GM18499 (cell line): ENCODE measurements at regions not wholly inside any gene's neighbourhood (a gene's known extent, or its start where the extent isn't known, plus 50 kb on each side); places are given as distances from the start of the nearest gene placed in this dataset.

Source experiments
- ATAC-seq: cut with Tn5 transposase; IDR thresholded peaks from one replicate; pipeline ENCODE4 v1.9.1; 2021; ENCODE audit warnings: moderate number of reproducible peaks; ENCODE audit not compliant: insufficient read depth, unreplicated experiment

- ATAC-seq, result no peak
Observed at GRCh38 chr5:158320178-158320674, 461.3 kb upstream of the CLINT1 start.

- ATAC-seq, result no peak
Observed at GRCh38 chr5:158317507-158317906, 458.6 kb upstream of the CLINT1 start.

- no peak for ATAC-seq
Observed at GRCh38 chr5:158313733-158314464, 455.0 kb upstream of the CLINT1 start.

GRCh38 chr5:158313027-158313732 lies 454.2 kb upstream of the CLINT1 start:
- no peak for ATAC-seq

GRCh38 chr5:158309088-158309807 lies 450.3 kb upstream of the CLINT1 start:
- no peak for ATAC-seq

GRCh38 chr5:158308429-158309025 lies 449.6 kb upstream of the CLINT1 start:
- no peak for ATAC-seq

- ATAC-seq, result no peak
Observed at GRCh38 chr5:158305861-158306260, 446.9 kb upstream of the CLINT1 start.

GRCh38 chr5:158304607-158305006 lies 445.7 kb upstream of the CLINT1 start:
- no peak for ATAC-seq

- ATAC-seq, result no peak
Observed at GRCh38 chr5:158303883-158304282, 444.9 kb upstream of the CLINT1 start.

- no peak for ATAC-seq
Observed at GRCh38 chr5:158303275-158303674, 444.3 kb upstream of the CLINT1 start.

GRCh38 chr5:158302029-158302428 lies 443.1 kb upstream of the CLINT1 start:
- ATAC-seq, result no peak

GRCh38 chr5:158301186-158301585 lies 442.2 kb upstream of the CLINT1 start:
- ATAC-seq, result no peak

- no peak for ATAC-seq
Observed at GRCh38 chr5:158300256-158300655, 441.3 kb upstream of the CLINT1 start.

GRCh38 chr5:158297002-158297527 lies 438.1 kb upstream of the CLINT1 start:
- ATAC-seq, result no peak

- no peak for ATAC-seq
Observed at GRCh38 chr5:158294701-158295100, 435.8 kb upstream of the CLINT1 start.

- no peak for ATAC-seq
Observed at GRCh38 chr5:158292981-158293380, 434.0 kb upstream of the CLINT1 start.

- ATAC-seq, result no peak
Observed at GRCh38 chr5:158289967-158290366, 431.0 kb upstream of the CLINT1 start.

GRCh38 chr5:158288272-158288657 lies 429.3 kb upstream of the CLINT1 start:
- ATAC-seq, result no peak

- no peak for ATAC-seq
Observed at GRCh38 chr5:158287643-158288271, 428.8 kb upstream of the CLINT1 start.

- no peak for ATAC-seq
Observed at GRCh38 chr5:158286827-158287226, 427.9 kb upstream of the CLINT1 start.
